K562 (cell line): ENCODE measurements at regions not wholly inside any gene's neighbourhood (a gene's known extent, or its start where the extent isn't known, plus 50 kb on each side); places are given as distances from the start of the nearest gene placed in this dataset.

Experiments
- ARID2 ChIP-seq: fragments of 450-650 bp; IDR thresholded peaks from 2 replicates; pipeline ENCODE4 v1.6.1; 2017; ENCODE audit warnings: antibody characterized with exemption, mild to moderate bottlenecking
- ARID3A ChIP-seq: IDR thresholded peaks from 2 replicates; pipeline ENCODE4 v1.6.1; 2012; ENCODE audit warnings: low read depth, low read length, improper control_type of control experiment, borderline replicate concordance
- JUN ChIP-seq, 2 experiments: sonication (generic) in 1 of 2; formaldehyde crosslinking in 1 of 2; IDR thresholded peaks; 2 replicates each; pipeline versions ENCODE4 v1.6.1 to v1.8.0; 2012 to 2022; ENCODE audit warnings: borderline replicate concordance in 2 of 2, mild to moderate bottlenecking in 2 of 2, improper control_type of control experiment in 1 of 2, low read depth in 1 of 2, low read length in 1 of 2, missing genetic modification reagents in 1 of 2
- RERE ChIP-seq: sonication (generic); formaldehyde crosslinking; IDR thresholded peaks from 2 replicates; pipeline ENCODE4 v1.8.0; 2023; ENCODE audit warnings: missing genetic modification reagents, mild to moderate bottlenecking, borderline replicate concordance
- RNF219 ChIP-seq: fragments of 250-450 bp; sonication (Bioruptor Pico); IDR thresholded peaks from 2 replicates; pipeline ENCODE4 v1.5.0; 2022; ENCODE audit warnings: mild to moderate bottlenecking
- TARDBP ChIP-seq: fragments of 450-650 bp; IDR thresholded peaks from 2 replicates; pipeline ENCODE4 v1.6.1; 2016
- XRCC4 ChIP-seq: IDR thresholded peaks from one replicate; pipeline ENCODE4 v1.6.1; 2011; ENCODE audit not compliant: insufficient read depth, insufficient read length; ENCODE audit errors: extremely low read depth
- ZNF431 ChIP-seq: sonication (generic); formaldehyde crosslinking; IDR thresholded peaks from 2 replicates; pipeline ENCODE4 v1.8.0; 2022; ENCODE audit warnings: mild to moderate bottlenecking, missing genetic modification reagents
- ZNF707 ChIP-seq: fragments of 250-450 bp; sonication (Bioruptor Pico); conservative IDR thresholded peaks from 2 replicates; pipeline ENCODE4 v1.8.0; 2022; ENCODE audit warnings: inconsistent platforms, mild to moderate bottlenecking, moderate library complexity

DNA sequence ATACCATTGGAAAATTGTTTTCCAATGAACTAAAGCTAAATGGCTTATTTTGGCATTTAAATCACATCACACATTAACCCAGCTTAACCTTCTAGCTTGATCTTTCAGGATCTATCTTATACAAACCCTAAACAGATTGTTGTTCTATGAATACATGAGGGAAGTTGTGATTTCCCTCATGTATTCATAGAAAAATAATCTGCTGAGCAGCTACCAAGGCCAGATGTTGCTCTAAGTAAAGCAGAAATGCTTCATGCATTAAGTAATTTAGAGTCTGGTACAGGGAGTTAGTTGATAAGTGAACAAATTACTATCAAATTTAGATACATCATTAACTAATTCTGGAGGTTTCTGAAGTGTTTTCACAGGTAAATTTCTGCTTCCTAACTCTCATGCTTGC lies 204.6 kb upstream of the ANO3 start (continued):
- no peak for TF ChIP-seq RERE (CRISPR knock-in tag)
- no peak for TF ChIP-seq RNF219
- no peak for TF ChIP-seq ARID3A
- TF ChIP-seq ZNF431 (CRISPR knock-in tag): no peak
- no peak for TF ChIP-seq ZNF707 (CRISPR knock-in tag)
- no peak for TF ChIP-seq JUN (IDR thresholded peaks at IDR 0.05; ENCODE audit: borderline replicate concordance, low read depth, low read length)
- no peak for TF ChIP-seq JUN (CRISPR knock-in tag; IDR thresholded peaks at IDR 0.05; ENCODE audit: borderline replicate concordance)
- TF ChIP-seq TARDBP: no peak
- no peak for TF ChIP-seq ARID2
- TF ChIP-seq XRCC4: no peak
